HG03575 (cell line): ENCODE measurements at regions not wholly inside any gene's neighbourhood (a gene's known extent, or its start where the extent isn't known, plus 50 kb on each side); places are given as distances from the start of the nearest gene placed in this dataset.
"Not testable (repeated sequence)": the region's sequence is repeated elsewhere in the genome, so short reads cannot be mapped to it uniquely, and the experiment has no call there.

ENCODE experiments used
- ATAC-seq: cut with Tn5 transposase; IDR thresholded peaks from one replicate; pipeline ENCODE4 v1.9.1; 2021; ENCODE audit not compliant: unreplicated experiment, insufficient number of reproducible peaks, low FRiP score; ENCODE audit errors: extremely low read depth

- no peak for ATAC-seq
Observed at GRCh38 chr10:124150807-124151417, 57.5 kb upstream of the CHST15 start.

DNA sequence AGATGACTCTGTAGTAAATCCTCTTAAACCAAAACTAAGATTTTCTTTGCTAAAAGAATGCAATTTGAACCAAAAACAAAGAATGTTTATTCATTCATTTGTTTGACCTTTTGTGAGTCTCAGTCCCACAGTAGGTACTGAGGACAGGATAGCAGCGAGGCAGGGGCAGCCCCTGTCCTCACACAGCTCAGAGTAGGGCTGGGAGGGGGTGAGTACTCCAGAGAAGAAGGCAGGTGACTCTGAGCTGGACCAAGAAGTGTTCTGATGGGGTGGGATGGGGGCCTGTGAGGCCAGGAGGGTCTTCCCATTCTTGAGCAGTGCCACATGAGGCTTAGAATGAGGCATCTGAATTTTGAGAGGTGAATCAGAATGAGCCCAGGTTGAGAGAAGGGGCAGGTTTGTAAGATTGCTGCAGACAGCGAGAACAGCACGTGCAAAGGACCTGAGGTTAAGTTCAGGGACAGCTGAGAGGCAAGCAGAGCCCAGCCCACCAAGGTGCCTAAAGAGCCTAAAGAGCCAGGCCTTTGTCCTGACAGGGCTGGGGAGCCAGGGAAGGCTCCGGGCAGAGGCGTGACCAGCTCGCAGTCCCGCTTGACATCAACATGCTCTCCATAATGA is 56.9 kb upstream of the CHST15 start:
- ATAC-seq, result no peak

- no peak for ATAC-seq
Observed at GRCh38 chr10:124149189-124150042, 56.0 kb upstream of the CHST15 start.

GRCh38 chr10:124148509-124149188 is 55.3 kb upstream of the CHST15 start:
- not testable (repeated sequence) for ATAC-seq

- no peak for ATAC-seq
Observed at GRCh38 chr10:124146483-124146882, 53.1 kb upstream of the CHST15 start.

GRCh38 chr10:124145109-124145870 is 51.9 kb upstream of the CHST15 start:
- no peak for ATAC-seq

DNA sequence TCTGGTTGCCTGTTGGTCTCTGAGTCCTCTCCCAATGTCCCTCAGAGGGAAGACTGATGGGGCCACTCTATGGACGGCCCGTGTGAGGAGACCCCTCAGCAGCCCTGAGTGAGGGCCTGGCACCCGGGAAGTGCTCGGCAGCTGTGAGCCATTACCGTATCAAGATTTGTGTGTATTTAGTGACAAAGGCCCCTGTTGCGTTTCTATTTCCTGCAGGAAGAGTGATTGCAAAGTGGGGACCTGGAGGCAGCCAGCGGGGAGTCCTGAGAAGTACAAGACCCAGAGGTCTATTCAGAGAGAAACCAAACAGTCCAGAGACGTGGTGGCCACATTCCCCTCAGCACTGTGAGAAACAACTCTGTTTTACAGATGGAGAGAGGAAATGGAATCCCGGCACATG is 51.1 kb upstream of the CHST15 start:
- no peak for ATAC-seq

GRCh38 chr10:124143721-124144120 is 50.3 kb upstream of the CHST15 start:
- ATAC-seq, result no peak
